ENCODE measurements at regions not wholly inside any gene's neighbourhood (a gene's known extent, or its start where the extent isn't known, plus 50 kb on each side); places are given as distances from the start of the nearest gene placed in this dataset.

- TF ChIP-seq POLR2A (IDR thresholded peaks at IDR 0.05; ENCODE audit: low read depth, low read length): no peak
- no peak for TF ChIP-seq POLR2AphosphoS5 (IDR thresholded peaks at IDR 0.05; ENCODE audit: low read depth, low read length)
These were observed 759.8 kb upstream of the CNTN5 start for GRCh38 chr11:98260983-98261382.

Data from GM12891 (cell line).